ENCODE measurements at regions not wholly inside any gene's neighbourhood (a gene's known extent, or its start where the extent isn't known, plus 50 kb on each side); places are given as distances from the start of the nearest gene placed in this dataset.

GRCh38 chr1:184836934-184837895 is 82.6 kb upstream of the EDEM3 start (continued):
- TF ChIP-seq ZNF592 (IDR thresholded peaks at IDR 0.05) (no peak), SREBF1 (IDR thresholded peaks at IDR 0.05; ENCODE audit: low read length) (no peak), PBX3 (IDR thresholded peaks at IDR 0.05; ENCODE audit: insufficient replicate concordance, low read depth, low read length) (no peak), YY1 (IDR thresholded peaks at IDR 0.05; ENCODE audit: low read depth, low read length) (no peak), HCFC1 (IDR thresholded peaks at IDR 0.05; ENCODE audit: low read length) (no peak), ZNF207 (IDR thresholded peaks at IDR 0.05; ENCODE audit: borderline replicate concordance) (no peak), E2F8 (IDR thresholded peaks at IDR 0.05; ENCODE audit: low read depth, partially characterized antibody) (no peak)

Measured in GM12878 (cell line).